GM23248 (cell line): ENCODE measurements at regions not wholly inside any gene's neighbourhood (a gene's known extent, or its start where the extent isn't known, plus 50 kb on each side); places are given as distances from the start of the nearest gene placed in this dataset.
"Not testable (repeated sequence)": the region's sequence is repeated elsewhere in the genome, so short reads cannot be mapped to it uniquely, and the experiment has no call there.

Experiments
- DNase-seq: peaks from one replicate; pipeline ENCODE4 v3.0.0-alpha.2; 2015
- H2AFZ ChIP-seq: fragments of 200-600 bp; sonication (generic); 2 replicates; pipeline ENCODE4 v1.6.1; 2016; ENCODE audit warnings: antibody characterized with exemption
- H3F3A ChIP-seq: fragments of 200-600 bp; sonication (generic); 2 replicates; pipeline ENCODE4 v1.6.1; 2016; ENCODE audit warnings: mild to moderate bottlenecking, antibody characterized with exemption, mixed run types; ENCODE audit not compliant: insufficient read depth
- H3K27ac ChIP-seq: fragments of 200-600 bp; sonication (generic); 2 replicates; pipeline ENCODE4 v1.5.1; 2016; ENCODE audit warnings: mild to moderate bottlenecking
- H3K27me3 ChIP-seq: fragments of 200-600 bp; sonication (generic); replicated peaks from 2 replicates; pipeline ENCODE4 v1.6.1; 2016; ENCODE audit warnings: mild to moderate bottlenecking; ENCODE audit not compliant: insufficient read depth
- H3K36me3 ChIP-seq: fragments of 200-600 bp; sonication (generic); 2 replicates; pipeline ENCODE4 v1.6.1; 2016; ENCODE audit warnings: low read depth, mild to moderate bottlenecking
- H3K4me1 ChIP-seq: fragments of 200-600 bp; sonication (generic); 2 replicates; pipeline ENCODE4 v1.6.1; 2016; ENCODE audit warnings: mild to moderate bottlenecking; ENCODE audit not compliant: insufficient read depth
- H3K4me2 ChIP-seq: fragments of 200-600 bp; sonication (generic); one replicate; pipeline ENCODE4 v1.6.1; 2016; ENCODE audit warnings: mild to moderate bottlenecking; ENCODE audit not compliant: unreplicated experiment
- H3K4me3 ChIP-seq: fragments of 200-600 bp; sonication (generic); 2 replicates; pipeline ENCODE4 v1.5.1; 2016; ENCODE audit warnings: mild to moderate bottlenecking
- H3K79me2 ChIP-seq: fragments of 200-600 bp; sonication (generic); 2 replicates; pipeline ENCODE4 v1.6.1; 2016; ENCODE audit warnings: mild to moderate bottlenecking; ENCODE audit not compliant: insufficient read depth
- H3K9ac ChIP-seq: fragments of 200-600 bp; sonication (generic); 2 replicates; pipeline ENCODE4 v1.6.1; 2016; ENCODE audit warnings: mild to moderate bottlenecking
- H3K9me2 ChIP-seq: fragments of 200-600 bp; sonication (generic); 2 replicates; pipeline ENCODE4 v1.6.1; 2016; ENCODE audit warnings: mixed run types, mild to moderate bottlenecking, moderate library complexity; ENCODE audit not compliant: insufficient read depth
- H3K9me3 ChIP-seq: fragments of 200-600 bp; sonication (generic); one replicate; pipeline ENCODE4 v1.6.1; 2017; ENCODE audit warnings: low read depth
- H4K20me1 ChIP-seq: fragments of 200-600 bp; sonication (generic); 2 replicates; pipeline ENCODE4 v1.6.0; 2016; ENCODE audit not compliant: insufficient read depth
- EZH2 ChIP-seq: fragments of 200-600 bp; sonication (generic); IDR thresholded peaks from 2 replicates; pipeline ENCODE4 v1.6.1; 2018; ENCODE audit warnings: antibody characterized with exemption, mild to moderate bottlenecking; ENCODE audit not compliant: insufficient read depth, poor library complexity, severe bottlenecking
- EZH2phosphoT487 ChIP-seq: fragments of 200-600 bp; sonication (generic); IDR thresholded peaks from 2 replicates; pipeline ENCODE4 v1.6.1; 2018; ENCODE audit warnings: antibody characterized with exemption, moderate library complexity, mild to moderate bottlenecking, low read depth; ENCODE audit not compliant: insufficient read depth
- WGBS, 2 experiments: methylation state at CpG; one replicate each; pipeline ENCODE4 v1.1.6; 2015 to 2017; ENCODE audit warnings: low lambda C conversion rate in 2 of 2, low coverage in 1 of 2; ENCODE audit errors: missing lambda C conversion rate in 2 of 2; 5-methylcytosine and 5-hydroxymethylcytosine counted together
- in situ Hi-C: fragments of 300-500 bp; cut with MboI; formaldehyde crosslinking; loops from 2 replicates; pipeline ENCODE4 v1.15.0; 2020

- Histone ChIP-seq H4K20me1 (no peaks in the 10 kb centered on the region), H3K4me1 (no peaks in the 10 kb centered on the region), H3K36me3 (no peaks in the 10 kb centered on the region), H3K27ac (no peak overlapping the region), H3K27me3 (no peaks in the 10 kb centered on the region), H2AFZ (no peak overlapping the region), H3K4me3 (no peak overlapping the region), H3F3A (no peaks in the 10 kb centered on the region), H3K9me2 (no peaks in the 10 kb centered on the region), H3K9me3 (no peaks in the 10 kb centered on the region), H3K9ac (no peak overlapping the region), H3K79me2 (no peaks in the 10 kb centered on the region), H3K4me2 (no peak overlapping the region)
- TF ChIP-seq EZH2 = no peak
- no peak for TF ChIP-seq EZH2phosphoT487
- 2 to 4% methylated on average over 1 of the region's 1 CpG for WGBS, 2 experiments
- no peak for DNase-seq
- in situ Hi-C loops = no loop called here
Measured at GRCh38 chr3:89032346-89033013, 74.9 kb upstream of the EPHA3 start.

- H3K4me2 ChIP-seq, H3K4me1 ChIP-seq, H4K20me1 ChIP-seq, H3K4me3 ChIP-seq, H2AFZ ChIP-seq, H3K9me2 ChIP-seq, DNase-seq, H3K9ac ChIP-seq, H3K27ac ChIP-seq, H3K79me2 ChIP-seq, H3K9me3 ChIP-seq, in situ Hi-C loops, H3F3A ChIP-seq, H3K36me3 ChIP-seq, H3K27me3 ChIP-seq: not testable (repeated sequence)
- 25 to 30% methylated on average over 5 to 6 of the region's 6 CpGs for WGBS, 2 experiments
Measured at GRCh38 chr3:89034723-89035122, 72.7 kb upstream of the EPHA3 start.

GRCh38 chr3:89038869-89039268, 68.6 kb upstream of the EPHA3 start:
- Histone ChIP-seq H3K79me2 (no peaks in the 10 kb centered on the region), H3K36me3 (no peaks in the 10 kb centered on the region), H3K27ac (no peak overlapping the region), H3K9me2 (no peaks in the 10 kb centered on the region), H3K9me3 (no peaks in the 10 kb centered on the region), H3F3A (no peaks in the 10 kb centered on the region), H3K27me3 (peaks cover 3% of the 10 kb centered on the region), H2AFZ (no peak overlapping the region), H3K9ac (no peak overlapping the region), H3K4me2 (no peak overlapping the region), H4K20me1 (no peaks in the 10 kb centered on the region), H3K4me1 (no peaks in the 10 kb centered on the region), H3K4me3 (no peak overlapping the region)
- no peak for DNase-seq
- in situ Hi-C loops = no loop called here
- TF ChIP-seq EZH2phosphoT487 (no peak), EZH2 (no peak)
- WGBS, 2 experiments = 0% methylated on average over 1 of the region's 1 CpG

- no peak overlapping the region for H3K9ac ChIP-seq
- no peak overlapping the region for H3K27ac ChIP-seq
Measured at GRCh38 chr3:89042236-89042835, 65.1 kb upstream of the EPHA3 start.

More at GRCh38 chr3:89042236-89042835, 65.1 kb upstream of the EPHA3 start:
- Histone ChIP-seq H3F3A (no peaks in the 10 kb centered on the region), H3K27me3 (peaks cover 18% of the 10 kb centered on the region), H2AFZ (no peak overlapping the region), H4K20me1 (no peaks in the 10 kb centered on the region), H3K79me2 (no peaks in the 10 kb centered on the region), H3K4me3 (no peak overlapping the region), H3K9me2 (no peaks in the 10 kb centered on the region), H3K4me2 (no peak overlapping the region), H3K9me3 (no peaks in the 10 kb centered on the region), H3K4me1 (no peaks in the 10 kb centered on the region), H3K36me3 (no peaks in the 10 kb centered on the region)
- in situ Hi-C loops = no loop called here
- no peak for TF ChIP-seq EZH2
- no peak for TF ChIP-seq EZH2phosphoT487
- WGBS, 2 experiments = 13 to 17% methylated on average over 3 of the region's 3 CpGs
- DNase-seq = peak; percentile 20
